Testis (tissue), 2 donors: ENCODE measurements at regions not wholly inside any gene's neighbourhood (a gene's known extent, or its start where the extent isn't known, plus 50 kb on each side); places are given as distances from the start of the nearest gene placed in this dataset.

ENCODE experiments used
- POLR2A ChIP-seq: fragments of 450-650 bp; IDR thresholded peaks from one replicate; pipeline ENCODE4 v1.6.1; 2017; ENCODE audit warnings: antibody characterized with exemption, mild to moderate bottlenecking, moderate library complexity
- TF ChIP-seq, protein P1 (sequence below), 3 experiments: fragments of 450-650 bp in 2 of 3; fragments of 200-600 bp in 1 of 3; sonication (generic) in 1 of 3; IDR thresholded peaks; one replicate each; pipeline ENCODE4 v1.5.1; 2016 to 2019; ENCODE audit warnings: antibody characterized with exemption in 3 of 3, mild to moderate bottlenecking in 2 of 3, moderate library complexity in 1 of 3

GRCh38 chr5:125073090-125073489, 326.7 kb upstream of the ZNF608 start:
- TF ChIP-seq, protein P1, sequence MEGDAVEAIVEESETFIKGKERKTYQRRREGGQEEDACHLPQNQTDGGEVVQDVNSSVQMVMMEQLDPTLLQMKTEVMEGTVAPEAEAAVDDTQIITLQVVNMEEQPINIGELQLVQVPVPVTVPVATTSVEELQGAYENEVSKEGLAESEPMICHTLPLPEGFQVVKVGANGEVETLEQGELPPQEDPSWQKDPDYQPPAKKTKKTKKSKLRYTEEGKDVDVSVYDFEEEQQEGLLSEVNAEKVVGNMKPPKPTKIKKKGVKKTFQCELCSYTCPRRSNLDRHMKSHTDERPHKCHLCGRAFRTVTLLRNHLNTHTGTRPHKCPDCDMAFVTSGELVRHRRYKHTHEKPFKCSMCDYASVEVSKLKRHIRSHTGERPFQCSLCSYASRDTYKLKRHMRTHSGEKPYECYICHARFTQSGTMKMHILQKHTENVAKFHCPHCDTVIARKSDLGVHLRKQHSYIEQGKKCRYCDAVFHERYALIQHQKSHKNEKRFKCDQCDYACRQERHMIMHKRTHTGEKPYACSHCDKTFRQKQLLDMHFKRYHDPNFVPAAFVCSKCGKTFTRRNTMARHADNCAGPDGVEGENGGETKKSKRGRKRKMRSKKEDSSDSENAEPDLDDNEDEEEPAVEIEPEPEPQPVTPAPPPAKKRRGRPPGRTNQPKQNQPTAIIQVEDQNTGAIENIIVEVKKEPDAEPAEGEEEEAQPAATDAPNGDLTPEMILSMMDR (IDR thresholded peaks at IDR 0.05) = no peak
- no peak for TF ChIP-seq POLR2A
